Large intestine (tissue), 3 donors: ENCODE measurements at regions not wholly inside any gene's neighbourhood (a gene's known extent, or its start where the extent isn't known, plus 50 kb on each side); places are given as distances from the start of the nearest gene placed in this dataset.
A peak's percentile ranks its signal among the peaks of the same experiment; 100 is the strongest.

Source experiments
- DNase-seq, 2 donors: peaks; one replicate each; pipeline versions ENCODE4 v3.0.0 to v3.0.0-alpha.2; 2013
- H3K27ac ChIP-seq: one replicate; pipeline ENCODE4 v1.5.1; 2013; ENCODE audit warnings: low read length
- H3K27me3 ChIP-seq: 2 replicates; pipeline ENCODE4 v1.6.1; 2013; ENCODE audit warnings: low read length; ENCODE audit not compliant: control insufficient read depth, insufficient read depth
- H3K36me3 ChIP-seq: 2 replicates; pipeline ENCODE4 v1.6.1; 2013; ENCODE audit warnings: low read length; ENCODE audit not compliant: control insufficient read depth, insufficient read depth
- H3K4me1 ChIP-seq: one replicate; pipeline ENCODE4 v1.6.1; 2013; ENCODE audit warnings: low read length; ENCODE audit not compliant: control insufficient read depth, insufficient read depth
- H3K4me3 ChIP-seq: one replicate; pipeline ENCODE4 v1.5.1; 2013; ENCODE audit warnings: low read length
- H3K9me3 ChIP-seq: one replicate; pipeline ENCODE4 v1.6.1; 2013; ENCODE audit warnings: mild to moderate bottlenecking, low read depth, low read length, moderate library complexity; ENCODE audit not compliant: control insufficient read depth
- WGBS: methylation state at CpG from one replicate; pipeline ENCODE4 v1.1.5; 2013; ENCODE audit warnings: low lambda C conversion rate; ENCODE audit not compliant: insufficient coverage; 5-methylcytosine and 5-hydroxymethylcytosine counted together

DNA sequence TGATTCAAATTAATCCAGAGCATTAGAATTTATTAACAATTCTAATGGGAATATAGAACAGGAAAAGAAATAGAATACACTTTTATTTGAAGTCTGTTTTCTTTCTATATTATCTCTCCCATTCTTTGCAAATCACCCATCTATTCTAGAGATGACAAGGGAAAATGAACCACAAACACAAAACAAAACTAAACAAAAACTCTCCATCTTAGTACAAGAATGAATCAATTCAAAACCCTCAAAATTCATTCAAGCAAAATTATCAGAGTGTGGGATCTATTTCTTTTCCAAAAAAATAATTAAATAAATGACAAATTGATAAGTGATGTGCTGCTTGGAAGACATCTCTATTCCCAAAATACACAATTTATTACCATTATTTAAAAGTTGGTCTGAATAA is 400.1 kb upstream of the NWD2 start:
- no peaks in the 10 kb centered on the region for H3K27me3 ChIP-seq
- H3K4me1 ChIP-seq = no peaks in the 10 kb centered on the region
- H3K4me3 ChIP-seq = no peak overlapping the region
- H3K9me3 ChIP-seq = no peaks in the 10 kb centered on the region
- no peaks in the 10 kb centered on the region for H3K36me3 ChIP-seq
- H3K27ac ChIP-seq = no peak overlapping the region
- DNase-seq = no peak

DNA sequence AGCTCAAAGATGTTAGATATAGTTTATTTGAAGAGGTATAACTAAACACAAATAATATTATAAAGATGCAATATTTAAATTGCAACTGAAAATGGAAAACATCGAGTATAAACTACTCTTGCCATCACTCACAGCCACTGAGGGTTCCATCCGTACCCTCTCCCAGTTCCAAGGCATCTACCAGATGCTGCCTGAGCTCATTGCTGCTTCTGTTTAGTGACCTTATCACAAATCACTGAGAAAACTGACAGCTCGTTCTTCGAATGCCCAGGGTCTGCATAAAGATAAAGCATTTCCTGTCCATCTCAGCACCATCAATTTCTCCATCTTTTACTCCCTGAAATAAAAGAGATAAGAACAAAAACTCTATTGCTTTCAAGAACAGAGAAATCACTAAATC is 391.7 kb upstream of the NWD2 start:
- DNase-seq = peak in 1 of 2 donors; percentile 2

DNA sequence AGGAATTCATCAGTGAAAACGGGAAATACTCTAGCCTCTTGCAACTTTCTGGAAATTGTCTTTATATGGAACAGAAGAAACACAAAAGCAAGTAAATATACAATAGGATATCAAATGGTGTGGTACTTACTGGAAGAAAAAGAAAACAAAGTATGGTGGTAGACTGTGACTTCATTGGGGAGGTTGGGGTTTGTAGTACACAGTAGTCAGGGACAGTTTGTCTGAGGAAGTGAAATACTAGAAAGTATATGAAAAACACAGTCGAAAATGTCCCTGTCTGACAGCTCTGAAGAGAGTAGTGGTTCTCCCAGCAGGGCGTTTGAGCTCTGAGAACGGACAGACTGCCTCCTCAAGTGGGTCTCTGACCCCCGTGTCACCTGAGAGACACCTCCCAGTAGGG is 390.0 kb upstream of the NWD2 start:
- 100% methylated on average over 1 of the region's 5 CpGs for WGBS
- Histone ChIP-seq H3K36me3 (no peaks in the 10 kb centered on the region), H3K4me1 (no peaks in the 10 kb centered on the region), H3K4me3 (no peak overlapping the region), H3K9me3 (no peaks in the 10 kb centered on the region), H3K27ac (no peak overlapping the region), H3K27me3 (no peaks in the 10 kb centered on the region)
- no peak for DNase-seq

More for the DNA sequence above, 391.7 kb upstream of the NWD2 start:
- no peak overlapping the region for H3K27ac ChIP-seq
- no peaks in the 10 kb centered on the region for H3K4me1 ChIP-seq
- WGBS = 30% methylated on average over 4 of the region's 4 CpGs
- no peak overlapping the region for H3K4me3 ChIP-seq
- no peaks in the 10 kb centered on the region for H3K36me3 ChIP-seq
- no peaks in the 10 kb centered on the region for H3K27me3 ChIP-seq
- H3K9me3 ChIP-seq = no peaks in the 10 kb centered on the region

- H3K4me3 ChIP-seq = no peak overlapping the region
- no peaks in the 10 kb centered on the region for H3K27me3 ChIP-seq
- no peaks in the 10 kb centered on the region for H3K4me1 ChIP-seq
- no peaks in the 10 kb centered on the region for H3K9me3 ChIP-seq
- no peak overlapping the region for H3K27ac ChIP-seq
- no peak for DNase-seq
- no CpG with 5 or more reads among the region's 2 CpGs for WGBS
- H3K36me3 ChIP-seq = no peaks in the 10 kb centered on the region
Observed at GRCh38 chr4:36863601-36864000, 380.9 kb upstream of the NWD2 start.

- H3K9me3 ChIP-seq = no peaks in the 10 kb centered on the region
- H3K36me3 ChIP-seq = no peaks in the 10 kb centered on the region
- no peak overlapping the region for H3K4me3 ChIP-seq
- DNase-seq = no peak
- no peak overlapping the region for H3K27ac ChIP-seq
- no peaks in the 10 kb centered on the region for H3K27me3 ChIP-seq
- no peaks in the 10 kb centered on the region for H3K4me1 ChIP-seq
Observed at GRCh38 chr4:36870121-36870520, 374.4 kb upstream of the NWD2 start.

DNA sequence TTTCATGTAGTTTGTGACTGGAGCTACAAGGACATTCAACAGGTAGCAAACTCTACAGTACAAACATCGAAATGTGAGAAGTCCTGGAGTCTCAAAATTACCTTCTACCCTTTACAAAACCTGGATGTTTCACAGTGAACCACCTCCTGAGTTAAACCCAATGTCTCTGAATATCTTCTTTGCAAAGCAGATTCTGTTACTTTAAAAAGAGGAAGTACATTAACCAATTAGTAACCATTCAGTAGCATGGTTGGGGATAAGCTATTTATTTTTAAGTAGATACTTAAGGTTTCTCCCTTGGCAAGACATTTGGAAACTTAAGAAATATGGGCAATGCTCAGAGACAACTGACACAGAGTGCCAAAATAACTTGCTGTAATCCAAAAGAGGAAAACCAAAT is 371.9 kb upstream of the NWD2 start:
- WGBS = 80% methylated on average over 1 of the region's 1 CpG
- DNase-seq = no peak
- Histone ChIP-seq H3K27ac (no peak overlapping the region), H3K27me3 (no peaks in the 10 kb centered on the region), H3K4me1 (no peaks in the 10 kb centered on the region), H3K9me3 (no peaks in the 10 kb centered on the region), H3K4me3 (no peak overlapping the region), H3K36me3 (no peaks in the 10 kb centered on the region)

- H3K9me3 ChIP-seq = no peaks in the 10 kb centered on the region
- WGBS = 80% methylated on average over 1 of the region's 3 CpGs
- no peaks in the 10 kb centered on the region for H3K27me3 ChIP-seq
- H3K4me1 ChIP-seq = no peaks in the 10 kb centered on the region
- no peak overlapping the region for H3K4me3 ChIP-seq
- no peaks in the 10 kb centered on the region for H3K36me3 ChIP-seq
- H3K27ac ChIP-seq = no peak overlapping the region
- DNase-seq = no peak
Observed at GRCh38 chr4:36884151-36884550, 360.4 kb upstream of the NWD2 start.

- no peaks in the 10 kb centered on the region for H3K27me3 ChIP-seq
- no peak overlapping the region for H3K27ac ChIP-seq
- no peaks in the 10 kb centered on the region for H3K4me1 ChIP-seq
- no CpG with 5 or more reads among the region's 2 CpGs for WGBS
- DNase-seq = no peak
- no peaks in the 10 kb centered on the region for H3K36me3 ChIP-seq
- no peaks in the 10 kb centered on the region for H3K9me3 ChIP-seq
- H3K4me3 ChIP-seq = no peak overlapping the region
Observed at GRCh38 chr4:36891971-36892370, 352.6 kb upstream of the NWD2 start.

- no peak for DNase-seq
- no peaks in the 10 kb centered on the region for H3K4me1 ChIP-seq
- H3K36me3 ChIP-seq = no peaks in the 10 kb centered on the region
- H3K27me3 ChIP-seq = no peaks in the 10 kb centered on the region
- H3K9me3 ChIP-seq = no peaks in the 10 kb centered on the region
- H3K4me3 ChIP-seq = no peak overlapping the region
- H3K27ac ChIP-seq = no peak overlapping the region
- WGBS = 100% methylated on average over 2 of the region's 4 CpGs
Observed at GRCh38 chr4:36900446-36900987, 344.0 kb upstream of the NWD2 start.

DNA sequence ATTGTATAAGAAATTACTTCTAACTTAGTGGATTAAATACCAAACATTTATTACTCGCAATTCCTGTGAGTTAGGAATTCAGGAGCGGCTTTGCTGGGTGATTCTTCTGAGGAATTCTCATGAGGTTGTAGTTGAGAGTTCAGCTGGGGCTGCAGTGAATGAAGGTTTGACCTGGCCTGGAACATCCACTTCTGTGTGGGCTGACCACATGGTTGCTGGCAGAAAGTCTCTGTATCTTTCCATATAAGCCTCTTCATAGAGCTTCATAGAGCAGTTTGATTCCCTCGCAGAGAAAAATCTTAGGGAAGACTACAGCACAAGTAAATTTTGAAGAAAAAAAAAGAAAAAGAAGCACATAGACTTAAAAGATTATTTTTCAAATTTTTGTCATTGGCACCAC is 339.7 kb upstream of the NWD2 start:
- no peak for DNase-seq
- H3K27me3 ChIP-seq = no peaks in the 10 kb centered on the region
- H3K4me3 ChIP-seq = no peak overlapping the region
- no peaks in the 10 kb centered on the region for H3K4me1 ChIP-seq
- H3K27ac ChIP-seq = no peak overlapping the region
- H3K36me3 ChIP-seq = no peaks in the 10 kb centered on the region
- H3K9me3 ChIP-seq = no peaks in the 10 kb centered on the region
- WGBS = 100% methylated on average over 2 of the region's 3 CpGs

DNA sequence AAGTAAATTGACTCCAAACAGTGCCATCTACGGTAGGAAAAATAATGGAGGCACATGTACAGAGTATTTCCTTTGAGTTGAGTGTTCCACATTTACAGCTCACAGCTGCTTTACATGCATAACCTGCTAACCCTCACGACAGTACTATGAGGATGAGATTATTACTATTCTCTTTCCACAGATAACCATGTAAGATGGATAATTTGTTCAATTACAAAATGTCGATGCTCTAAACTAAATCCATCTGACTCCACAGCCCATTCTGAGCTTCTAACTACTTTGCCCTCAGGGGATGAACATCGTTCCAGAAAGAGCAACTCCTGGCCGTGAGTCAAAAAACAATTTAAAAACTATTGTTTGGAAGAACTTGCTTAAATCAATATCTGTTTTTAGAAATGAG is 330.4 kb upstream of the NWD2 start:
- no peaks in the 10 kb centered on the region for H3K36me3 ChIP-seq
- no peaks in the 10 kb centered on the region for H3K27me3 ChIP-seq
- H3K4me3 ChIP-seq = no peak overlapping the region
- no peaks in the 10 kb centered on the region for H3K9me3 ChIP-seq
- no peaks in the 10 kb centered on the region for H3K4me1 ChIP-seq
- WGBS = 100% methylated on average over 3 of the region's 5 CpGs
- H3K27ac ChIP-seq = no peak overlapping the region
- no peak for DNase-seq
